Choroid plexus epithelial cell (primary cell): ENCODE measurements at regions not wholly inside any gene's neighbourhood (a gene's known extent, or its start where the extent isn't known, plus 50 kb on each side); places are given as distances from the start of the nearest gene placed in this dataset.

ENCODE experiments used
- DNase-seq: peaks from one replicate; pipeline ENCODE4 v3.0.0-alpha.2; 2010; ENCODE audit warnings: low read depth
- H3K4me3 ChIP-seq: 2 replicates; pipeline ENCODE4 v1.5.1; 2011; ENCODE audit warnings: low read depth, mild to moderate bottlenecking, control low read depth, low read length, moderate library complexity
- TF ChIP-seq, protein P1 (sequence below): conservative IDR thresholded peaks from 2 replicates; pipeline ENCODE4 v1.5.1; 2011; ENCODE audit warnings: low read depth, mild to moderate bottlenecking, control low read depth, inconsistent platforms, low read length, moderate library complexity

DNA sequence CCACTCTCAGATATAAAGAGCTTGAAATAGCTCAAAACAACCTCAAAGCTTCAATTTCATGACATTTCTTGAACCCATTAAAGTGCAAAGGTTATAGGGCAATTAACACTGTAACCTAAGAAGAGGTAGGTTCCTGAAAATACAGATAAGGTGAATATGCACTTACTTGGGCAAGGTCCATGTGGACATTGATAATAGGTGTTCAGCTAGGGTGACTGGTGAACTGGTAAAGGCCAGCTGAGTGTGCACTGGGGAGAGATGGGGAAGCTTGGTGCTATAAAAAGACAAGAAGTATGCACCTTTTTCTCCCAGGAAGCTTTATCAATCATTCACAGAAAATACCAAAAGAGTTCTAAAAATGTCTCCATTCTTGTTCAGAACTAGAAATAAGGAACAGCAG lies 418.6 kb downstream of the SLC16A7 start:
- no peak overlapping the region for H3K4me3 ChIP-seq
- TF ChIP-seq, protein P1, sequence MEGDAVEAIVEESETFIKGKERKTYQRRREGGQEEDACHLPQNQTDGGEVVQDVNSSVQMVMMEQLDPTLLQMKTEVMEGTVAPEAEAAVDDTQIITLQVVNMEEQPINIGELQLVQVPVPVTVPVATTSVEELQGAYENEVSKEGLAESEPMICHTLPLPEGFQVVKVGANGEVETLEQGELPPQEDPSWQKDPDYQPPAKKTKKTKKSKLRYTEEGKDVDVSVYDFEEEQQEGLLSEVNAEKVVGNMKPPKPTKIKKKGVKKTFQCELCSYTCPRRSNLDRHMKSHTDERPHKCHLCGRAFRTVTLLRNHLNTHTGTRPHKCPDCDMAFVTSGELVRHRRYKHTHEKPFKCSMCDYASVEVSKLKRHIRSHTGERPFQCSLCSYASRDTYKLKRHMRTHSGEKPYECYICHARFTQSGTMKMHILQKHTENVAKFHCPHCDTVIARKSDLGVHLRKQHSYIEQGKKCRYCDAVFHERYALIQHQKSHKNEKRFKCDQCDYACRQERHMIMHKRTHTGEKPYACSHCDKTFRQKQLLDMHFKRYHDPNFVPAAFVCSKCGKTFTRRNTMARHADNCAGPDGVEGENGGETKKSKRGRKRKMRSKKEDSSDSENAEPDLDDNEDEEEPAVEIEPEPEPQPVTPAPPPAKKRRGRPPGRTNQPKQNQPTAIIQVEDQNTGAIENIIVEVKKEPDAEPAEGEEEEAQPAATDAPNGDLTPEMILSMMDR: no peak
- no peak for DNase-seq

GRCh38 chr12:60020068-60020467 lies 424.2 kb downstream of the SLC16A7 start:
- TF ChIP-seq, protein P1: no peak
- DNase-seq: no peak
- no peak overlapping the region for H3K4me3 ChIP-seq

- DNase-seq: no peak
- TF ChIP-seq, protein P1: no peak
- H3K4me3 ChIP-seq: no peak overlapping the region
Observed at GRCh38 chr12:60021235-60021634, 425.4 kb downstream of the SLC16A7 start.

GRCh38 chr12:60027266-60027665 lies 431.4 kb downstream of the SLC16A7 start:
- DNase-seq: no peak
- H3K4me3 ChIP-seq: no peak overlapping the region
- TF ChIP-seq, protein P1: no peak

DNA sequence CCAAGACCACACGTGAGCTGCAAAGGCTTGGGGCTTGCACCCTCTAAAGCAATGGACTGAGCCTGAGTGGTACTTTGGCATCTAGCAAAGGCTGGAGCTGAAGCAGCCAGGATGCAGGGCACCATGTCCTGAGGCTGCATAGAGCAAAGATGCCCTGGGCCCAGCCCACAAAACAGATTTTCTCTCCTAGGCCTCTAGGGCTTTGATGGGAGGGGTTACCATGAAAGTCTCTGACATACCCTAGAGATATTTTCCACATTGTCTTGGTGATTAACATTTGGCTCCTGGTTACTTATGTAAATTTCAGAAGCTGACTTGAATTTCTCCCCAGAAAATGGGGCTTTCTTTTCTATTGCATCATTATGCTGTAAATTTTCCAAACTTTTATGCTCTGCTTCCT lies 438.3 kb downstream of the SLC16A7 start:
- TF ChIP-seq, protein P1: no peak
- H3K4me3 ChIP-seq: no peak overlapping the region
- no peak for DNase-seq

DNA sequence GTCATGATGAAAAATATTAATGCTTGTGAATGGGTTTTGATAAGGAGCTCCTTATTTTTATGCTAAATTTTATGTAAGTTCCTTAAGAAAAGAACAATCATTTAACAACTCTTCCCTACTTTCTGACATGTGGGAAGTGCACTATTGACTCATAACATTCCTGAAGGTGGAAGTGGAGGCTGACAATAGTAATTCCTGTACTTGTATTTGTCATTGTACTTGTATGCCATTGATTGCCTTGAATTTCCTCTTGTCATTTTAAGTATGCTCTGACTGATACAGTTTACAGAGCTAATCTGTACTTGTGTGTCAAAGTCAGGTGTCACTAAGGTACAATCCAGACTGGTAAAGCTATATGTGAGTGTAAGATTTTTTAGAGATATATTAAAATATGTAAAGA lies 440.0 kb downstream of the SLC16A7 start:
- no peak overlapping the region for H3K4me3 ChIP-seq
- TF ChIP-seq, protein P1: no peak
- DNase-seq: no peak

GRCh38 chr12:60042835-60043234 lies 447.0 kb downstream of the SLC16A7 start:
- TF ChIP-seq, protein P1: no peak
- no peak for DNase-seq
- H3K4me3 ChIP-seq: no peak overlapping the region
